ENCODE measurements at regions not wholly inside any gene's neighbourhood (a gene's known extent, or its start where the extent isn't known, plus 50 kb on each side); places are given as distances from the start of the nearest gene placed in this dataset.

DNA sequence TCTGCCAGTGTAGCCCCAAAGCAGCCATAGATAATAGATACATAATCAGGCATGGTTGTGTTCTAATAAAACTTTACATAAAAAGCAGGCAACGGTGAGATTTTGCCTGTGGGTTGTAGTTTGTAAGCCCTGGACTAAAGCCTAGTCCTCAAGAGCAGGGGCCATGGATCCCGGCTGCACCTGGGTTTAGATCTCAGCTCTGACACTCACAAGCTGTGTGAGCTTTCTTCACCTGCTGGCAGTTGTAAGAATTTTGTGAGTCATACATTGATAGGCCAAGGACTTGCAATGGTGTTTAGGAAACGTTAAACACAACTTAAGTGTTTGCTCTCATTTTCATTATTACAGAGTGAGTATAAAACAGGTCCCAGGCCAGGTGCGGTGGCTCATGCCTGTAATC lies 395.8 kb upstream of the TBX3 start:
- H3K36me3 ChIP-seq (ENCODE audit: insufficient read depth, low read length) = no peaks in the 10 kb centered on the region

DNA sequence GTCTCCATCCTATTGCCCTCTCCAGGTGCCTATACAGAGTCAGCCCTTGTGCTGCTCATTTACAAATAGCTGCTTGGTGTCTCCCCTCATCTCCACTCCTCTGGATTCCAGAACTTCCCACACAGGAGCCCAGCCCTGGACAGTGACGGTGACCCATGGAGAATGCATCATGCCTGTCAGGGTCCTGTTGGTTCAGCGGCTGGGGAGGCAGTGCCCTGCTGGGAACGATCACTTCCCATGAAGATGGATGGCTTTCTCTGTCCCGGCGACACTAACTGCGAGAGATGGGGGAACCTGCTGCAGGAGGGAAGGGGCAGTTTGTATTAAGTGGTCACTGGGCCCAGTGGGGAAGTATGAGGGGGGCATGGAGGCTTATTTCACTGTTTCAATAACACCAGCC lies 395.0 kb upstream of the TBX3 start:
- TF ChIP-seq, protein P1, sequence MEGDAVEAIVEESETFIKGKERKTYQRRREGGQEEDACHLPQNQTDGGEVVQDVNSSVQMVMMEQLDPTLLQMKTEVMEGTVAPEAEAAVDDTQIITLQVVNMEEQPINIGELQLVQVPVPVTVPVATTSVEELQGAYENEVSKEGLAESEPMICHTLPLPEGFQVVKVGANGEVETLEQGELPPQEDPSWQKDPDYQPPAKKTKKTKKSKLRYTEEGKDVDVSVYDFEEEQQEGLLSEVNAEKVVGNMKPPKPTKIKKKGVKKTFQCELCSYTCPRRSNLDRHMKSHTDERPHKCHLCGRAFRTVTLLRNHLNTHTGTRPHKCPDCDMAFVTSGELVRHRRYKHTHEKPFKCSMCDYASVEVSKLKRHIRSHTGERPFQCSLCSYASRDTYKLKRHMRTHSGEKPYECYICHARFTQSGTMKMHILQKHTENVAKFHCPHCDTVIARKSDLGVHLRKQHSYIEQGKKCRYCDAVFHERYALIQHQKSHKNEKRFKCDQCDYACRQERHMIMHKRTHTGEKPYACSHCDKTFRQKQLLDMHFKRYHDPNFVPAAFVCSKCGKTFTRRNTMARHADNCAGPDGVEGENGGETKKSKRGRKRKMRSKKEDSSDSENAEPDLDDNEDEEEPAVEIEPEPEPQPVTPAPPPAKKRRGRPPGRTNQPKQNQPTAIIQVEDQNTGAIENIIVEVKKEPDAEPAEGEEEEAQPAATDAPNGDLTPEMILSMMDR (IDR thresholded peaks at IDR 0.05; ENCODE audit: low read length) = no peak
- no peak for TF ChIP-seq EZH2 (IDR thresholded peaks at IDR 0.05; ENCODE audit: borderline replicate concordance, low read length)
- Histone ChIP-seq H3K36me3 (ENCODE audit: insufficient read depth, low read length) (no peaks in the 10 kb centered on the region), H3F3A (ENCODE audit: insufficient read depth, low read length) (no peaks in the 10 kb centered on the region), H4K20me1 (ENCODE audit: insufficient read depth, low read length) (no peaks in the 10 kb centered on the region), H3K27me3 (ENCODE audit: insufficient read depth, low read length) (no peaks in the 10 kb centered on the region), H3K9me2 (ENCODE audit: low read depth, low read length) (no peaks in the 10 kb centered on the region), H3K4me1 (ENCODE audit: insufficient read depth, low read length, severe bottlenecking) (no peaks in the 10 kb centered on the region), H3K27ac (ENCODE audit: low read depth, low read length, poor library complexity, severe bottlenecking) (no peak overlapping the region), H3K9me3 (ENCODE audit: low read length) (no peaks in the 10 kb centered on the region), H3K9ac (ENCODE audit: low read length) (no peak overlapping the region), H2AFZ (ENCODE audit: low read length) (no peak overlapping the region), H3K79me2 (ENCODE audit: insufficient read depth, low read length) (no peaks in the 10 kb centered on the region), H3K4me3 (ENCODE audit: low read depth, low read length, poor library complexity, severe bottlenecking) (no peak overlapping the region), H3K4me2 (ENCODE audit: low read length) (no peak overlapping the region)

More for the DNA sequence above, 395.8 kb upstream of the TBX3 start:
- no peak overlapping the region for H2AFZ ChIP-seq (ENCODE audit: low read length)
- H3K79me2 ChIP-seq (ENCODE audit: insufficient read depth, low read length) = no peaks in the 10 kb centered on the region
- H4K20me1 ChIP-seq (ENCODE audit: insufficient read depth, low read length) = no peaks in the 10 kb centered on the region
- H3K9me3 ChIP-seq (ENCODE audit: low read length) = no peaks in the 10 kb centered on the region
- H3K27ac ChIP-seq (ENCODE audit: low read depth, low read length, poor library complexity, severe bottlenecking) = no peak overlapping the region
- H3K9ac ChIP-seq (ENCODE audit: low read length) = no peak overlapping the region
- H3K4me1 ChIP-seq (ENCODE audit: insufficient read depth, low read length, severe bottlenecking) = no peaks in the 10 kb centered on the region
- H3K4me2 ChIP-seq (ENCODE audit: low read length) = no peak overlapping the region
- no peaks in the 10 kb centered on the region for H3K9me2 ChIP-seq (ENCODE audit: low read depth, low read length)
- H3F3A ChIP-seq (ENCODE audit: insufficient read depth, low read length) = no peaks in the 10 kb centered on the region
- no peaks in the 10 kb centered on the region for H3K27me3 ChIP-seq (ENCODE audit: insufficient read depth, low read length)
- H3K4me3 ChIP-seq (ENCODE audit: low read depth, low read length, poor library complexity, severe bottlenecking) = no peak overlapping the region
- TF ChIP-seq, protein P1 (IDR thresholded peaks at IDR 0.05; ENCODE audit: low read length) = no peak
- no peak for TF ChIP-seq EZH2 (IDR thresholded peaks at IDR 0.05; ENCODE audit: borderline replicate concordance, low read length)

DNA sequence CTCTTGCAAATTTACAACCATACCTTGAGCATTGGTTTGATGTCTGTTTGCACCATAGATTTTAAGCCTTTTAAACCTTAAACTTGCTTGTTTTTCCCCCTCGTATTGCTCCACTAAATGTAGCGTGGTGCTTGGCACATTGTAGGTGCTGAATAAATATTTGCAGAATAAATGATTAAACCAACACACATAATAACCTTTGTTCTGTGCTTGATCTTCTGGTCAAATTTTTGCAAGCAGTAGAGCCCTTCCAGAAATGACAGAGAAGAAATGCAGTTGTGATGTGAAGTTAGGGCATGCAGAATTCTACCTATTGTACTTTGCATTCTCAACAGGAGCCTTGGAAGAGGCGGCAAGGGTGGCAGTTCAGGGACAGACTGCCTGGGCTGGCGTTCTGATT lies 394.4 kb upstream of the TBX3 start:
- TF ChIP-seq EZH2 (IDR thresholded peaks at IDR 0.05; ENCODE audit: borderline replicate concordance, low read length) = no peak
- TF ChIP-seq, protein P1 (IDR thresholded peaks at IDR 0.05; ENCODE audit: low read length) = no peak
- H3K4me3 ChIP-seq (ENCODE audit: low read depth, low read length, poor library complexity, severe bottlenecking) = no peak overlapping the region

More for the DNA sequence above, 394.4 kb upstream of the TBX3 start:
- Histone ChIP-seq H3K4me1 (ENCODE audit: insufficient read depth, low read length, severe bottlenecking) (no peaks in the 10 kb centered on the region), H2AFZ (ENCODE audit: low read length) (no peak overlapping the region), H3K9ac (ENCODE audit: low read length) (no peak overlapping the region), H3K4me2 (ENCODE audit: low read length) (no peak overlapping the region), H3K9me3 (ENCODE audit: low read length) (no peaks in the 10 kb centered on the region), H3K9me2 (ENCODE audit: low read depth, low read length) (no peaks in the 10 kb centered on the region), H3K27me3 (ENCODE audit: insufficient read depth, low read length) (no peaks in the 10 kb centered on the region), H3K36me3 (ENCODE audit: insufficient read depth, low read length) (no peaks in the 10 kb centered on the region), H3K79me2 (ENCODE audit: insufficient read depth, low read length) (no peaks in the 10 kb centered on the region), H3F3A (ENCODE audit: insufficient read depth, low read length) (no peaks in the 10 kb centered on the region), H3K27ac (ENCODE audit: low read depth, low read length, poor library complexity, severe bottlenecking) (no peak overlapping the region), H4K20me1 (ENCODE audit: insufficient read depth, low read length) (no peaks in the 10 kb centered on the region)

Measured in OCI-LY1 (cell line).